C4-2B (cell line): ENCODE measurements at regions not wholly inside any gene's neighbourhood (a gene's known extent, or its start where the extent isn't known, plus 50 kb on each side); places are given as distances from the start of the nearest gene placed in this dataset.

Experiments
- CTCF ChIP-seq: fragments of 450-650 bp; conservative IDR thresholded peaks from 2 replicates; pipeline ENCODE4 v1.5.1; 2017; ENCODE audit warnings: mild to moderate bottlenecking
- ZFX ChIP-seq: fragments of 450-650 bp; IDR thresholded peaks from 2 replicates; pipeline ENCODE4 v1.6.1; 2017

- TF ChIP-seq CTCF (no peak), ZFX (no peak)
Observed at GRCh38 chr12:74689929-74690328, 152.3 kb downstream of the ATXN7L3B start.
